Mesendoderm (in vitro differentiated cells): ENCODE measurements at regions not wholly inside any gene's neighbourhood (a gene's known extent, or its start where the extent isn't known, plus 50 kb on each side); places are given as distances from the start of the nearest gene placed in this dataset.

Experiments
- DNase-seq: peaks from one replicate; pipeline ENCODE4 v3.0.0; 2013
- H2AK5ac ChIP-seq: 2 replicates; pipeline ENCODE4 v1.6.1; 2013; ENCODE audit warnings: low read length, inconsistent platforms
- H2BK120ac ChIP-seq: 2 replicates; pipeline ENCODE4 v1.6.1; 2013; ENCODE audit warnings: low read depth, mild to moderate bottlenecking, low read length, moderate library complexity, mixed read lengths
- H2BK15ac ChIP-seq: replicated peaks from 2 replicates; pipeline ENCODE4 v1.6.1; 2013; ENCODE audit warnings: low read depth, mild to moderate bottlenecking, moderate library complexity
- H2BK5ac ChIP-seq: 2 replicates; pipeline ENCODE4 v1.6.1; 2013; ENCODE audit warnings: low read length, inconsistent platforms
- H3K18ac ChIP-seq: 2 replicates; pipeline ENCODE4 v1.6.1; 2013; ENCODE audit warnings: mild to moderate bottlenecking, low read length, mixed read lengths
- H3K23ac ChIP-seq: one replicate; pipeline ENCODE4 v1.6.1; 2013; ENCODE audit warnings: low read length
- H3K27ac ChIP-seq: 2 replicates; pipeline ENCODE4 v1.5.1; 2013; ENCODE audit warnings: low read depth, mild to moderate bottlenecking, inconsistent platforms, low read length, moderate library complexity
- H3K27me3 ChIP-seq: 2 replicates; pipeline ENCODE4 v1.6.1; 2013; ENCODE audit warnings: low read length, control low read depth, mild to moderate bottlenecking, inconsistent platforms; ENCODE audit not compliant: insufficient read depth, poor library complexity
- H3K36me3 ChIP-seq: 2 replicates; pipeline ENCODE4 v1.6.1; 2013; ENCODE audit warnings: low read length, inconsistent platforms; ENCODE audit not compliant: control insufficient read depth, insufficient read depth
- H3K4ac ChIP-seq: one replicate; pipeline ENCODE4 v1.6.1; 2013; ENCODE audit warnings: low read depth, mild to moderate bottlenecking, low read length, moderate library complexity
- H3K4me1 ChIP-seq: 2 replicates; pipeline ENCODE4 v1.6.1; 2013; ENCODE audit warnings: low read depth, low read length, inconsistent platforms; ENCODE audit not compliant: control insufficient read depth
- H3K4me2 ChIP-seq: 2 replicates; pipeline ENCODE4 v1.6.1; 2013; ENCODE audit warnings: low read length
- H3K4me3 ChIP-seq: 2 replicates; pipeline ENCODE4 v1.5.1; 2013; ENCODE audit warnings: mild to moderate bottlenecking, low read length
- H3K56ac ChIP-seq: one replicate; pipeline ENCODE4 v1.6.1; 2013; ENCODE audit warnings: low read length
- H3K79me1 ChIP-seq: 2 replicates; pipeline ENCODE4 v1.6.1; 2013; ENCODE audit warnings: low read length, inconsistent platforms
- H3K79me2 ChIP-seq: 2 replicates; pipeline ENCODE4 v1.6.1; 2013; ENCODE audit warnings: mild to moderate bottlenecking, low read length; ENCODE audit not compliant: control insufficient read depth, insufficient read depth
- H3K9ac ChIP-seq: 2 replicates; pipeline ENCODE4 v1.6.1; 2013; ENCODE audit warnings: low read length, inconsistent platforms
- H4K5ac ChIP-seq: one replicate; pipeline ENCODE4 v1.6.1; 2013; ENCODE audit warnings: low read length
- H4K8ac ChIP-seq: one replicate; pipeline ENCODE4 v1.6.1; 2013; ENCODE audit warnings: low read depth, mild to moderate bottlenecking, control low read depth, low read length, moderate library complexity
- WGBS: extraction: QIAGEN DNeasy Blood & Tissue Kit; methylation state at CpG from one replicate; pipeline ENCODE4 v1.1.7; 2013; ENCODE audit warnings: low lambda C conversion rate, missing lambda C conversion rate; ENCODE audit not compliant: insufficient coverage; ENCODE audit errors: extremely low coverage; 5-methylcytosine and 5-hydroxymethylcytosine counted together

DNA sequence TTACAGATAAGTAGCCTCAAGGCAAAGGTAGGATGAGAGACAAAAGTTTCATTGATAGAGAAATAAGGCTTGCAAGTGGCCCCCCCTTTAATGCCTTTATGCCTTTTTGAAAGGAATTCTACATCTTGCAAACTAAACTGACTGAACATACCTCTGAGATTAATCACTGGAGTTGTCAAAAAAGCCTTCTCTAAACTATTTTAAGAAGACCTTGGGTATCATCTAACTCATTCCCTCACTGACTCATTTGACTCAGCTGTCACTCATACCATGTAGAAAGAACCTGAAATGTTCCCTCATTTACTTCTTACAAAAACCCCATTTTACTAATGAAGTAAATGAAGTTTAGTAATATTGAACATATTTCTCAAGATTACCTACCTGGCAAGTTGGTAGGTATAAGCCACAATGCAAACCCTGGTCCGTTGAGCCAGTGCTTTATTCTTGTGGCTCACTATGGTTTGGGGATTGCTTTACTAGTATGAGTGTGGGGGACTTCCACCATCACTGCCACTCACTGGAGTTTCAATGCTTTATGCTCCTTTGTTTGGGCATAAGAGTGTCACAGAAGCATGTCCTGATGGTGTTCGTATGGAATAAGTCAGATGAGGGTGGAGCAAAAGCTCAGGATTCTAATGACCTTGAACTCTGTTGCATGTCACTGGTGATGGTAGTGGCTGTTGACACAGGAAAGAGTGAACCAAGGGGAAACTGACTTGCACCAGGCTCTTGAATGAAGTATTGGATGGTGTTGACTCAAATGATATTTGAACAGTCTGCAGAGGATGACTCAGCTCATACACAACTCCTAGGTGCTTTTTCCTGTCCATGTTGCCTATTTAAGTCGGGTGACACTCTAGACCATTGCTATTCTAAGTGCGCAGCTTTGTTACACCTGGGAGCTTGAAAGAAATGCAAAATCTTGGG is 305.5 kb upstream of the EMCN start:
- Histone ChIP-seq H3K79me2 (no peaks in the 10 kb centered on the region), H3K4me2 (no peak overlapping the region), H3K27ac (no peak overlapping the region), H2BK120ac (no peak overlapping the region), H2AK5ac (no peak overlapping the region), H4K5ac (no peak overlapping the region), H2BK15ac (no peak overlapping the region), H3K27me3 (no peaks in the 10 kb centered on the region), H3K18ac (no peak overlapping the region), H2BK5ac (no peak overlapping the region), H3K23ac (no peak overlapping the region), H3K36me3 (no peaks in the 10 kb centered on the region), H3K4me3 (no peak overlapping the region), H3K9ac (no peak overlapping the region), H3K79me1 (no peaks in the 10 kb centered on the region), H4K8ac (no peak overlapping the region), H3K4me1 (no peaks in the 10 kb centered on the region), H3K4ac (no peak overlapping the region), H3K56ac (no peak overlapping the region)
- WGBS, result no CpG with 5 or more reads among the region's 4 CpGs
- DNase-seq, result no peak

DNA sequence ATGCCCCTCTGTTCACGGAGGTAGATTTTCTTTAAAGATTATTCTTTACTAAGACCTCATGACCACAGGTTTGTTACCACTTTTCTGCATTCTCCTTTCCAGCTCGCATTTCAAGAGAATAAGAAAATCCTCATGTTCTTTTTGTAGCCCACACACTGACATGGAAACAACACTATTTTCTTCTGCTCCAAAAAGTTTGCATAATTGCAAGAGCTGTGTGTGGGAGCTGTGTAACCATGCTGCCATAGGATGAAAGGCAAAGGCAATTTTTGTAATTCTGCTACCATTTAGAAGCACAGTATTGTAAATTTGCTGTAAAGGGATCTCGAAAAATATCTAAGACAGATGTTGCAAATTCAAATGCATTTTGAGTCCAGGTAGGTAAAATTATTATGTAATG is 302.4 kb upstream of the EMCN start:
- no peak overlapping the region for H2BK15ac ChIP-seq
- H3K79me2 ChIP-seq, result no peaks in the 10 kb centered on the region
- no CpG with 5 or more reads among the region's 3 CpGs for WGBS
- no peak overlapping the region for H4K5ac ChIP-seq
- no peaks in the 10 kb centered on the region for H3K4me1 ChIP-seq
- no peak overlapping the region for H3K23ac ChIP-seq
- H3K27me3 ChIP-seq, result no peaks in the 10 kb centered on the region
- no peaks in the 10 kb centered on the region for H3K79me1 ChIP-seq
- no peak overlapping the region for H2BK120ac ChIP-seq
- no peak overlapping the region for H3K4me3 ChIP-seq
- no peak overlapping the region for H4K8ac ChIP-seq
- no peak overlapping the region for H3K4me2 ChIP-seq
- no peaks in the 10 kb centered on the region for H3K36me3 ChIP-seq
- no peak overlapping the region for H3K18ac ChIP-seq
- no peak overlapping the region for H3K56ac ChIP-seq
- no peak overlapping the region for H3K27ac ChIP-seq
- no peak overlapping the region for H3K4ac ChIP-seq
- DNase-seq, result no peak
- H2BK5ac ChIP-seq, result no peak overlapping the region
- no peak overlapping the region for H3K9ac ChIP-seq
- no peak overlapping the region for H2AK5ac ChIP-seq

- Histone ChIP-seq H3K56ac (no peak overlapping the region), H4K8ac (no peak overlapping the region), H3K18ac (no peak overlapping the region), H3K9ac (no peak overlapping the region), H3K79me1 (no peaks in the 10 kb centered on the region), H2AK5ac (no peak overlapping the region), H3K4me2 (no peak overlapping the region), H3K4me1 (no peaks in the 10 kb centered on the region), H3K4me3 (no peak overlapping the region), H3K23ac (no peak overlapping the region), H3K4ac (no peak overlapping the region), H2BK15ac (no peak overlapping the region), H2BK120ac (no peak overlapping the region), H3K79me2 (no peaks in the 10 kb centered on the region), H3K36me3 (no peaks in the 10 kb centered on the region), H3K27ac (no peak overlapping the region), H4K5ac (no peak overlapping the region), H3K27me3 (no peaks in the 10 kb centered on the region), H2BK5ac (no peak overlapping the region)
- WGBS, result no CpG with 5 or more reads among the region's 5 CpGs
- no peak for DNase-seq
Measured at GRCh38 chr4:100819505-100819904, 301.7 kb upstream of the EMCN start.

GRCh38 chr4:100816436-100817045 is 298.7 kb upstream of the EMCN start:
- H2BK5ac ChIP-seq, result no peak overlapping the region
- H4K5ac ChIP-seq, result no peak overlapping the region
- H3K36me3 ChIP-seq, result no peaks in the 10 kb centered on the region
- no peak overlapping the region for H3K4me3 ChIP-seq
- H3K4me1 ChIP-seq, result no peaks in the 10 kb centered on the region
- no peak overlapping the region for H3K18ac ChIP-seq
- no peak overlapping the region for H3K27ac ChIP-seq
- no peak for DNase-seq
- H4K8ac ChIP-seq, result no peak overlapping the region
- no peak overlapping the region for H2BK15ac ChIP-seq
- H3K4me2 ChIP-seq, result no peak overlapping the region
- no peaks in the 10 kb centered on the region for H3K79me2 ChIP-seq
- H2BK120ac ChIP-seq, result no peak overlapping the region
- no peak overlapping the region for H3K9ac ChIP-seq
- no peak overlapping the region for H3K23ac ChIP-seq
- no peaks in the 10 kb centered on the region for H3K27me3 ChIP-seq
- no peak overlapping the region for H2AK5ac ChIP-seq
- H3K79me1 ChIP-seq, result no peaks in the 10 kb centered on the region
- no peak overlapping the region for H3K56ac ChIP-seq
- no CpG with 5 or more reads among the region's 2 CpGs for WGBS
- H3K4ac ChIP-seq, result no peak overlapping the region

DNA sequence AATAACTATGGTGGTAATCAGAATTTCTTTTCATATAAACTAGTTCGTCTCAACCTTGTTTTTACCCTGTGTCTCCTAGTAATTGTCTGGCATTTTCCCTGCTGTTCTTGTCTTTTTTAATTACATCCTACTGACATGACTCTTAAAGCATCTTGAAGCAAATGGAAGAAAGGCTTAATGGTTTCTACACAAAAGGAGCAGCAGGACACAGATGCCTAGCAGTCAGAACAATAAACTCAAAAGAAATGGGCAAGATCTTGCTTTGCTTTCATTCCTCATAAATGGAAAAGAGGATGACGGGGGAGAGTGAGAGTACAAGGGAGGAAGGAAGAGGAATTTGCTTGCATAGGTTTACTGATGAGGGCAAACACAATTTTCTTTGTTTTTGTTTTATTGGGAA is 293.2 kb upstream of the EMCN start:
- H3K4me3 ChIP-seq, result no peak overlapping the region
- no peaks in the 10 kb centered on the region for H3K79me1 ChIP-seq
- H3K4ac ChIP-seq, result no peak overlapping the region
- no peaks in the 10 kb centered on the region for H3K79me2 ChIP-seq
- H3K27me3 ChIP-seq, result no peaks in the 10 kb centered on the region
- no peaks in the 10 kb centered on the region for H3K4me1 ChIP-seq
- no peak overlapping the region for H2BK15ac ChIP-seq
- no CpG with 5 or more reads among the region's 2 CpGs for WGBS
- no peak overlapping the region for H4K8ac ChIP-seq
- no peak overlapping the region for H3K27ac ChIP-seq
- no peak overlapping the region for H2BK120ac ChIP-seq
- H3K9ac ChIP-seq, result no peak overlapping the region
- no peak overlapping the region for H3K18ac ChIP-seq
- H3K4me2 ChIP-seq, result no peak overlapping the region
- DNase-seq, result no peak
- H2BK5ac ChIP-seq, result no peak overlapping the region
- H3K23ac ChIP-seq, result no peak overlapping the region
- H2AK5ac ChIP-seq, result no peak overlapping the region
- no peak overlapping the region for H3K56ac ChIP-seq
- no peaks in the 10 kb centered on the region for H3K36me3 ChIP-seq
- H4K5ac ChIP-seq, result peak overlapping the region; percentile 25
